Urothelium cell line (cell line): ENCODE measurements at regions not wholly inside any gene's neighbourhood (a gene's known extent, or its start where the extent isn't known, plus 50 kb on each side); places are given as distances from the start of the nearest gene placed in this dataset.
"Not testable (repeated sequence)": the region's sequence is repeated elsewhere in the genome, so short reads cannot be mapped to it uniquely, and the experiment has no call there.

Experiments
- DNase-seq: peaks from one replicate; pipeline ENCODE4 v3.0.0; 2011; ENCODE audit warnings: low spot score, mixed read lengths
- FAIRE-seq: peaks from 2 replicates; lab custom pipeline; 2011; peaks lifted over from hg19 to GRCh38; lab: Jason Lieb, UNC

DNA sequence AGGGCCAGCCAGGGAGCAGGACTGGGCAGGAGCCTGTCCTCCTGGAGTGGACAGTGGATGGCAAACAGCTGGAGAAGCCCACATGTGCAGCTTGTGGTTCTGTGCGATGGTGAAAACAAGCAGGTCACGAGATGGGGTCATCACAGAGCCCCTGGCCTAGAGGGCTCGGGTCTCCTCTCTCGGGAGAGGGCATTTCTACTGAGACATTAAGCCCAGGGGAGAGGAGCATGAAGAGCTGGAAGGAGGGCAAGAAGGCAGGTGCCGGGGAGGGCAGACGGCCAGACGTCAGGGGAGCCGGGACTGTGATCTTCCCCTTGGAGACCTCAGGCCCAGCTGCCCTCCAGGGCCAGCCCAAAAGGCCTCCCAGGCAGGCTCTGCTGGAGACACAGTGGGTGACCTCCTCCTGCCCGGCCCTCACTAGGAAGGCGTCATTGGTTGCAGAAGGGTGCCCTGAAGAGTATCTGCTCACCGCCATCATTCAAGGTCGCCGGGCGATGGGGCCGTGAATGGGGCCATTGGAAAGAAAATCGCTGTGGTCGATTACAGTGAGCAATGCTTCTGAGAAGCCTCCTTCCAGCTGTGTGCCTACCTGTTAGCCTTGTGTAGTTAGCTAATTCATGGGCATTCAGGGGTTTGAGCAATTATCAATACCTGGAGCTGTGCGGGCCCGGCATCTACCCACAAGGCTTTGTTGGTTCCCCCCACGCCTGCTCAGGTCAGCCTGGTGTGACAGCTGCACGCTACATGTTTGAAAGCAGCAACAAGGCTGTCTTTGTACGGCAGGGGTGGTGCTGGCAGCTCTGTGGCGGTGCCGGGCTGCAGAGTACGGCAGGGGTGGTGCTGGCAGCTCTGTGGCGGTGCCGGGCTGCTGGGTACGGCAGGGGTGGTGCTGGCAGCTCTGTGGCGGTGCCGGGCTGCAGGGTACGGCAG lies 72.3 kb upstream of the ACTRT2 start:
- DNase-seq = no peak
- FAIRE-seq = no peak

DNA sequence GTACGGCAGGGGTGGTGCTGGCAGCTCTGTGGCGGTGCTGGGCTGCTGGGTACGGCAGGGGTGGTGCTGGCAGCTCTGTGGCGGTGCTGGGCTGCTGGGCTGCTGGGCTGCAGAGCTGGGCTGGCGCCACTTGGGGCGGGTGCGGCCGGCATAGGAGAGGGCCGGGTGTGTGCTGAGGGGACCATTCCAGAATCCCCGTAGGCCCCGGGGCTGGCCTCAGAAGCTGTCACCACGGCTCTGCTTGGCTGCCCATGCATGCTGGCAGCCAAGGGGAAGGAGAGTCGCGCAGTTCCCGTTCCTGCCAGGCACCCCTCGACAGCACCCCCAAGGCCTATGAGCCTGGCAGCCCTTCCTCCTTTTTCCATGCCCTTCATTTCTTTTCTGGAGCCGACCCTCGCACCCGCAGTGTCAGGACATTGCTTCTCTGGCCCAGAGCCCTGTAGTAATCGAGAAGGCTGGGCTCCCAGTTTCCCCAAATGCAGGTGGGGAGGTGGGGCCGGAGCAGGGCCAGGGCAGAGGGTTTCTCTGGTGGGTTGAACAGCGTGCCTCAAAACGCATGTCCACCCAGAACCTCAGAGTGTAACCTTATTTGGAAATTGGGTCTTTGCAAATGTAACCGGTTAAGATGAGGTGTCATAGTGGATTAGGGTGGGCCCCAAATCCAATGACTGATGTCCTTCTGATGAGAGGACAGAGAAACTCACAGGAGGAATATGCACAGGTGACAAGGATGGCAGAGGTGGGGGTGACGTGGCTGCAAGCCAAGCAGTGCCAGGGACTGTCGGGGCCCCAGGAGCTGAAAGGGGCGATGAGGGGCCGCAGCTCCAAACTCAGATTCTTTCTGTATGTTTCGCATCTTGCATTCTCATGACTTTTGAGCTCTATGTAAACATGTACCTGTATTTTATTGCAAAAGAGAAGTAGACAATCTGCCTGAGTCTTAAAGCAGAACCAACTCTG lies 71.0 kb upstream of the ACTRT2 start:
- DNase-seq = no peak
- no peak for FAIRE-seq

GRCh38 chr1:2950926-2951305 lies 70.4 kb upstream of the ACTRT2 start:
- FAIRE-seq = no peak
- DNase-seq = no peak

- no peak for FAIRE-seq
- no peak for DNase-seq
Measured at GRCh38 chr1:2951856-2952255, 69.4 kb upstream of the ACTRT2 start.

- FAIRE-seq = no peak
- DNase-seq = no peak
Measured at GRCh38 chr1:2952371-2952770, 68.9 kb upstream of the ACTRT2 start.

GRCh38 chr1:2952992-2953391 lies 68.3 kb upstream of the ACTRT2 start:
- DNase-seq (no peak), FAIRE-seq (no peak)

DNA sequence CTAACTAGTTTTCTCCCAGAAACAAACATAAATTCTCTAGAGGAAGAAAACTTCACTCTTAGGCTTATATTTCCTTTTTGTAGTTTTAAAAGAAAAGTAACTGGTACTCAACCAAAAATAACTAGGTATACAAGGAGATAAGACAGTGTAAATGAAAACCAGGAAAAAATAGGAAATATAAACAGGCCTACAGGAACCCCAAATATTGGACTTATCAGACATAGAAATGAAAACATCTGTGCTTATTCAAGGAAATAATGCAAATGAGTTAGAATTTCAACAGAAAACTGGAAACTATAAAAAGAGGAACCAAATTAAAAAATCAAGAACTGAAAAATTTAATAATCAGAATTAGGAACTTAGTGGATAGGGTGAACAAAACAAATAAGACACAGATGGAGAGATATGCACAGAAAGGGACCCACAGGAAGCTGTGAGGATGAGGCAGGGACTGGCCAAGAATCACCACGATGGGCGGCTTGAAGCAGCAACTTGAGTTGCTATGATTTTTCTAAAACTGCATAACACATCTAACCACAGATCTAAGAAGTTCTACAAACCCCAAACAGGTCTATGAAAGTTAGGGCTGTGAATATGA lies 67.5 kb upstream of the ACTRT2 start:
- no peak for DNase-seq
- no peak for FAIRE-seq

DNA sequence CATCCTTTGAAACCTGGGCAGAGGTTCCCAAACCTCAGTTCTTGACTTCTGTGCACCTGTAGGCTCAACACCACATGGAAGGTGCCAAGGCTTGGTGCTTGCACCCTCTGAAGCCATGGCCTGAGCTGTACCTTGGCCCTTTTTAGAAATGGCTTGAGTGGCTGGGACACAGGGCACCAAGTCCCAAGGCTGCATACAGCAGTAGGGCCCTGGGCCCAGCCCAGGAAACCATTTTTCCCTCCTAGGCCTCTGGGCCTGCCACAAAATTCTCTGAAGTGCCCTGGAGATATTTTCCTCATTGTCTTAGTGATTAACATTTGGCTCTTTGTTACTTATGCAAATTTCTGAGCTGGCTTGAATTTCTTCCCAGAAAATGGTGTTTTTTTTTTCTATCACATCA lies 65.6 kb upstream of the ACTRT2 start:
- FAIRE-seq = no peak

GRCh38 chr1:2956576-2956975 lies 64.7 kb upstream of the ACTRT2 start:
- DNase-seq (no peak), FAIRE-seq (no peak)

More for the DNA sequence above, 65.6 kb upstream of the ACTRT2 start:
- no peak for DNase-seq

DNA sequence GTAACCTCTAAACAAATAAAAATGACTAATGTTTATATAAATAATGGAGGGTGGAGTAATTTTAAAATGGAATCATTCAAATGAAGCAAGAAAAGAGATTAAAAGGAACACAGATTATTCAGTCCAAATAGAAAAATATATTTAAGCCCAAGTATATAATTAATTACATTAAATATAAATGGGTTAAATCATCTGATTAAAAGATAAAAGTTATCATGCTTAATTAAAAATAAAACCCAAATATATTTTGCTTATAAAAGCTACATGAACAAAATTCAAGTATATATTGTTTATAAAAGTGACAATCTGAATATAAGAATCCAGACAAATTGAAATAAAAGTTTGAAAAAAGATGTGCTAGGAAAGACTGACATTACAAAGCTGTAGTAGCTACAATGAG lies 63.9 kb upstream of the ACTRT2 start:
- FAIRE-seq (no peak), DNase-seq (no peak)

- FAIRE-seq, DNase-seq: not testable (repeated sequence)
Measured at GRCh38 chr1:2959881-2960280, 61.4 kb upstream of the ACTRT2 start.

DNA sequence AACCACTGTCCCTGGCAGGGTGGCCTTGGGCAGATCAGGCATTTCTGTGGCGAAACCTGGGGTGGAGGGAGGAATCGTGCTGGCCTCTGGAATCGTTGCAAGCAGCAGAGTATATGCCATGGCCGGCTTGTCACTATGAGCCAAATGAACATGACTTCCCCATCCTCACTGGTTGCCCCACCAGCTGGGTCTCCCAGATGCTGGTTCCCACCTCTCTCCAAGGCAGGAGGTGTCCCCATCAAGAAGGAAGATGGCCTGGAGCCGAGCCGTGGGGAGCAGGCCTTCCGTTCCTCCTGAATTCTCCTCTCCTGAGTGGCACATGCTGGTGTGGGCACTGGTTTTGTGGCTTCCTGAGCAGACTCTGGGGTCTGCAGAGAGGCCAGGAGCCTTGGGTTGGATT lies 60.2 kb upstream of the ACTRT2 start:
- FAIRE-seq = no peak
- no peak for DNase-seq

DNA sequence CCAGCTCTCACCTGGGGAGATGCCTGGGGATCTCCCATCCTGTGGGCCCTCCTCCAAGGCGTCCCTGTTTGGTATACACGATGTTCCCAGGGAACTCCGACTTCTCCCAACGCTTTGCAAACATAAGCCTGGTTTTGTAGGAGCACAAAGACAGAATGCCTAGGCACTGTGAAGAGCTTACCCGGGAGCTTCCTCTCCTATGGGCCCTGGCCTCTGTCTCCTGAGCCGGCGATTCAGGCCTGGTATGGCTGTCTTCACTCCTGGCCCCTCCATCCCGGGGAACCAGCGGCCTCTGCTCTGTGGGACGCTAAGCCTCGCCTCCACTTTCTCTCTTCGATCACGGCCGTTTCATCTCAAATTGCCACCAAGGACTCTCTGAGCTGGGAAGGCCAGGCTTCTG lies 59.6 kb upstream of the ACTRT2 start:
- FAIRE-seq (no peak), DNase-seq (no peak)

DNA sequence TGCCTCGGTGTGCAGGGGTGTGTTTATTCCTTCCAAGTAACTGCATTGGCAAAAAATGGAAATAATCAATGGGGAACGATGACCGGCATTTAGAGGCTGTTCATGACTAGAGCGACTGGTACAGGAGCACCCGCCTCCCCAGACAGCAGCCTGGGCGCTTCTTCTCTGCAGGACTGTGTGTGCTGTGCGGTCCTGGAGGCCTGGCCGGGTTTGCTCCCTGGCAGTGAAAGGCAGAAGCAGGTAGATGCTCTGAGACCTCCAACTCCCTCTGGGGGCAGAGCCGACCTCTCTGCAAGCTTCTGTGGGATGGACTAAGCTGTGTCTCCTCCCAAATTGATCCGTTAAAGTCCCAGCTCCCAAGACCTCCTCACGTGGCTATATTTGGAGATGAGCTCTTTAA lies 59.2 kb upstream of the ACTRT2 start:
- FAIRE-seq (no peak), DNase-seq (no peak)

GRCh38 chr1:2962541-2962940 lies 58.7 kb upstream of the ACTRT2 start:
- DNase-seq (no peak), FAIRE-seq (no peak)

DNA sequence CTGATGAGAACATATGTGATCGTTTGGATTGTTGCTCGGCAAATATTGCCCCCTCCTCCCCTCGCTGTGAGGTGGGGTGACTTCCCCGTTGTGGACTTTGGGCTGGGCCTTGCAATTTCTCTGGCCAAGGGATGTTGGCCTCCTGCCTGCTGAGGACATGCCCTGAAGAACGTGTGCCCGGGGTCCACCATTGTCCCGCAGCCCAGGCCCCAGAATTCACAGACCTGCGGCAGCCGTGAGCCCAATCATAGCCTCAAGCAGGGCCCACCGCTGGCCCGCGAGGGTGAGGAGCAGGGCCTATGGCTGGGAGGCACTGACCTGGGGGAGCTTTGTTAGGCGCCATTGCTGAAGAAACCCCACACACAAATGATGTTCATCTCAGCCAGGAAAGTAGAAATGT lies 58.3 kb upstream of the ACTRT2 start:
- DNase-seq (no peak), FAIRE-seq (no peak)

DNA sequence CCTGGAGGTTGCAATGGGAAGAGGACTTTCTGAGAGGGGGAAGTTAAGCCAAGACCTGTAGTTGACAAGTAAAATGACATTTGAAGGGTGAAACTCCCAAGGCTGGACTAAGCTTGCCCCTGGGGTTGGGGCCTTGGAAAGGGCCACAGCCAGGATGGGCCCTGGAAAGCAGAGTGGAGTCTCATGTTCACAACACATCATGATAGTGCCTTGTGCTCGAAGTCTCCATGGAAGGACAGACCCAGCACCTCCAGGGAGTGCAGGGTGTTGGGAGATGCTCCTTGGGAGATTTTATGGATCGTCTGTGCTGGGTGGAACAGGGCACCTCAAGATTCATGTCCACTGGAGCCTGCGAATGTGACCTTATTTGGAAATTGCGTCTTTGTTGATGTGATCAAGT lies 55.6 kb upstream of the ACTRT2 start:
- DNase-seq (no peak), FAIRE-seq (no peak)

DNA sequence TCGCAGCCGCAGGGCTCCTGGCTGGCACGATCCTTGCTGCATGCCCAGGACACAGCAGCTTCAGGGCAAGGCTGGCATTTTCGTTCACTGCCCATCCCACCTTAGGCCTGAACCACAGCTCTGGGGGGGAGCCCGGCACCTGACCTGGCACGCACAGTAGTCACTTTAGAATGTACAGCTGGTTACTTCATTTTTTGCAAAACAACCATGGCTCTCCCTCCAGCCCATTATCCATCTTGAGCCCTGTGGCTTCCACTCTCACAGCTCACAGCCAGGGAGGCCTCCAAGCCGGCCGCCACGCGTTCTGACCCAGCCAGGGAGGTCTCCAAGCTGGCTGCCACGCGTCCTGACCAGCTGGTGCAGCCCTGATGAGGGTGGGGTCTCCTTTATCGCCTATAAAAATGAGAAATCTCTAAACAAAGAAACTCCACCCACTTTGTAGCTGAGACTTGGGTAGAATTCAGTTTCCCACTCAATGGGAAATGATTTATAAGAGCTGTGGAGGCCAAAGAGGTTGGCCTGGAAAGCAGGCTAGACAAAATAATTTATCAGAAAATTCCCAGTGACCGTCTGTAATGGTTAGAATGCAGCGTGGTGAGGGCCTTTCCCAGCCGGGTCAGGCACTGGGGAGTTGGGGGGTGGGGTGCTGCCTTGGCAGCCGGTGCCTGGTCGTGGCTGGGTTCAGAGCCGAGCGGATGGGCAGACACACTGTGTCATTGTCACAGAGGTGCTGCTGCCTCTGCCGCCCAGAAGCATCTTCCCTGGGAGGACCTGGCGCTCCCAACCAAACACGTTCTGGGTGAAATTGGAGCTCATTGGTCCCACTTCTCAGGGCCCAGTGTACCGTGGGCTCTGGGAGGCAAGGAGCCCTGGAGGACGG lies 54.6 kb upstream of the ACTRT2 start:
- FAIRE-seq (no peak), DNase-seq (no peak)

- no peak for FAIRE-seq
Measured at GRCh38 chr1:2967329-2967725, 53.9 kb upstream of the ACTRT2 start.

GRCh38 chr1:2967881-2968280 lies 53.4 kb upstream of the ACTRT2 start:
- FAIRE-seq (no peak), DNase-seq (no peak)

More at GRCh38 chr1:2967329-2967725, 53.9 kb upstream of the ACTRT2 start:
- no peak for DNase-seq
